Liver (tissue), 3 donors: ENCODE measurements at regions not wholly inside any gene's neighbourhood (a gene's known extent, or its start where the extent isn't known, plus 50 kb on each side); places are given as distances from the start of the nearest gene placed in this dataset.

ENCODE experiments used
- FOXA1 ChIP-seq: IDR thresholded peaks from 2 replicates; pipeline ENCODE4 v1.6.1; 2016; ENCODE audit warnings: antibody characterized with exemption
- HNF4G ChIP-seq: IDR thresholded peaks from 2 replicates; pipeline ENCODE4 v1.6.1; 2016; ENCODE audit warnings: antibody characterized with exemption
- JUND ChIP-seq, 2 donors: IDR thresholded peaks; 2 replicates each; pipeline ENCODE4 v1.6.1; 2016; ENCODE audit warnings: antibody characterized with exemption in 2 of 2
- RAD21 ChIP-seq, 2 donors: IDR thresholded peaks; 2 replicates each; pipeline ENCODE4 v1.6.1; 2016; ENCODE audit warnings: antibody characterized with exemption in 2 of 2, mild to moderate bottlenecking in 2 of 2
- SP1 ChIP-seq: IDR thresholded peaks from 2 replicates; pipeline ENCODE4 v1.6.1; 2018; ENCODE audit warnings: antibody characterized with exemption, mild to moderate bottlenecking
- TAF1 ChIP-seq: conservative IDR thresholded peaks from 2 replicates; pipeline ENCODE4 v1.6.1; 2016; ENCODE audit warnings: antibody characterized with exemption, mild to moderate bottlenecking
- YY1 ChIP-seq: IDR thresholded peaks from 2 replicates; pipeline ENCODE4 v1.6.1; 2016; ENCODE audit warnings: antibody characterized with exemption, mild to moderate bottlenecking
- TF ChIP-seq, protein P1 (sequence below): fragments of 150-350 bp; IDR thresholded peaks from 2 replicates; pipeline ENCODE4 v1.5.1; 2017; ENCODE audit warnings: improper control_type of control experiment, low read depth, low read length; ENCODE audit not compliant: missing input control
- TF ChIP-seq, protein P2 (sequence below): IDR thresholded peaks from 2 replicates; pipeline ENCODE4 v1.6.1; 2016; ENCODE audit warnings: antibody characterized with exemption
- TF ChIP-seq, protein P3 (sequence below): IDR thresholded peaks from 2 replicates; pipeline ENCODE4 v1.6.1; 2016; ENCODE audit warnings: antibody characterized with exemption
- donor health status: healthy.
- donor health status: healthy.

DNA sequence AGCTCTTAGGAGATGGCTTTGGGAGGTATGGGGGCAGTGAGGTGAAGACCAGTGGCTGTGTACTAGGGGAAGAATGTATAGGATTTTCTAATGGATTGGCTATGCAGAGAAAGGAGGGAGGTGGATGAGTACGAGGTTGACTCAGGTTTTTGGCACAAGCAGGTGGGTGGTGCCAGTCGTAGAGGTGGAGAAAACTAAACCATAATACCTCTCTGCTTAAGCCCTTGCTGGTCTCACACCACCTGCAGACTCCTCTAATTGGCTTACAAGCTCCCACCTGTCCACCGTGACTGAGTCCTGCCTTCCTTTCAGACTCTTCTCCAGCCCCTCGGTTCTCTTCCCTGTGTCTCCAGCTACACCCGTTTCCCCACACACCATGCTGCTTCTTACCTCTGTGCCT, 521.7 kb upstream of the CLINT1 start:
- TF ChIP-seq, protein P1, sequence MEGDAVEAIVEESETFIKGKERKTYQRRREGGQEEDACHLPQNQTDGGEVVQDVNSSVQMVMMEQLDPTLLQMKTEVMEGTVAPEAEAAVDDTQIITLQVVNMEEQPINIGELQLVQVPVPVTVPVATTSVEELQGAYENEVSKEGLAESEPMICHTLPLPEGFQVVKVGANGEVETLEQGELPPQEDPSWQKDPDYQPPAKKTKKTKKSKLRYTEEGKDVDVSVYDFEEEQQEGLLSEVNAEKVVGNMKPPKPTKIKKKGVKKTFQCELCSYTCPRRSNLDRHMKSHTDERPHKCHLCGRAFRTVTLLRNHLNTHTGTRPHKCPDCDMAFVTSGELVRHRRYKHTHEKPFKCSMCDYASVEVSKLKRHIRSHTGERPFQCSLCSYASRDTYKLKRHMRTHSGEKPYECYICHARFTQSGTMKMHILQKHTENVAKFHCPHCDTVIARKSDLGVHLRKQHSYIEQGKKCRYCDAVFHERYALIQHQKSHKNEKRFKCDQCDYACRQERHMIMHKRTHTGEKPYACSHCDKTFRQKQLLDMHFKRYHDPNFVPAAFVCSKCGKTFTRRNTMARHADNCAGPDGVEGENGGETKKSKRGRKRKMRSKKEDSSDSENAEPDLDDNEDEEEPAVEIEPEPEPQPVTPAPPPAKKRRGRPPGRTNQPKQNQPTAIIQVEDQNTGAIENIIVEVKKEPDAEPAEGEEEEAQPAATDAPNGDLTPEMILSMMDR = no peak
- TF ChIP-seq, protein P2, sequence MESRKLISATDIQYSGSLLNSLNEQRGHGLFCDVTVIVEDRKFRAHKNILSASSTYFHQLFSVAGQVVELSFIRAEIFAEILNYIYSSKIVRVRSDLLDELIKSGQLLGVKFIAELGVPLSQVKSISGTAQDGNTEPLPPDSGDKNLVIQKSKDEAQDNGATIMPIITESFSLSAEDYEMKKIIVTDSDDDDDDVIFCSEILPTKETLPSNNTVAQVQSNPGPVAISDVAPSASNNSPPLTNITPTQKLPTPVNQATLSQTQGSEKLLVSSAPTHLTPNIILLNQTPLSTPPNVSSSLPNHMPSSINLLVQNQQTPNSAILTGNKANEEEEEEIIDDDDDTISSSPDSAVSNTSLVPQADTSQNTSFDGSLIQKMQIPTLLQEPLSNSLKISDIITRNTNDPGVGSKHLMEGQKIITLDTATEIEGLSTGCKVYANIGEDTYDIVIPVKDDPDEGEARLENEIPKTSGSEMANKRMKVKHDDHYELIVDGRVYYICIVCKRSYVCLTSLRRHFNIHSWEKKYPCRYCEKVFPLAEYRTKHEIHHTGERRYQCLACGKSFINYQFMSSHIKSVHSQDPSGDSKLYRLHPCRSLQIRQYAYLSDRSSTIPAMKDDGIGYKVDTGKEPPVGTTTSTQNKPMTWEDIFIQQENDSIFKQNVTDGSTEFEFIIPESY = no peak
- TF ChIP-seq FOXA1 (no peak), HNF4G (no peak), JUND (IDR thresholded peaks at IDR 0.05) (no peak), SP1 (no peak), RAD21 (IDR thresholded peaks at IDR 0.05) (no peak), YY1 (no peak), TAF1 (no peak)
- TF ChIP-seq, protein P3, sequence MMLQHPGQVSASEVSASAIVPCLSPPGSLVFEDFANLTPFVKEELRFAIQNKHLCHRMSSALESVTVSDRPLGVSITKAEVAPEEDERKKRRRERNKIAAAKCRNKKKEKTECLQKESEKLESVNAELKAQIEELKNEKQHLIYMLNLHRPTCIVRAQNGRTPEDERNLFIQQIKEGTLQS = no peak
